ENCODE measurements at regions not wholly inside any gene's neighbourhood (a gene's known extent, or its start where the extent isn't known, plus 50 kb on each side); places are given as distances from the start of the nearest gene placed in this dataset.

GRCh38 chr10:130230036-130230435, 93.8 kb downstream of the GLRX3 start:
- no peak for DNase-seq

GRCh38 chr10:130230611-130231010, 94.4 kb downstream of the GLRX3 start:
- DNase-seq, result no peak

GRCh38 chr10:130231251-130231741, 95.1 kb downstream of the GLRX3 start:
- no peak for DNase-seq

- no peak for DNase-seq
Observed at GRCh38 chr10:130232166-130233034, 96.2 kb downstream of the GLRX3 start.

GRCh38 chr10:130233035-130233360, 96.8 kb downstream of the GLRX3 start:
- no peak for DNase-seq

- no peak for DNase-seq
Observed at GRCh38 chr10:130233426-130233825, 97.2 kb downstream of the GLRX3 start.

GRCh38 chr10:130234171-130234965, 98.2 kb downstream of the GLRX3 start:
- DNase-seq, result no peak

GRCh38 chr10:130236711-130237110, 100.5 kb downstream of the GLRX3 start:
- no peak for DNase-seq

- no peak for DNase-seq
Observed at GRCh38 chr10:130240409-130240808, 104.2 kb downstream of the GLRX3 start.

- DNase-seq, result no peak
Observed at GRCh38 chr10:130242513-130242912, 106.3 kb downstream of the GLRX3 start.

GRCh38 chr10:130243015-130243414, 106.8 kb downstream of the GLRX3 start:
- DNase-seq, result no peak

GRCh38 chr10:130244031-130244927, 108.1 kb downstream of the GLRX3 start:
- DNase-seq, result no peak

- DNase-seq, result no peak
Observed at GRCh38 chr10:130244928-130245495, 108.8 kb downstream of the GLRX3 start.

- DNase-seq, result no peak
Observed at GRCh38 chr10:130246113-130246512, 109.9 kb downstream of the GLRX3 start.

- DNase-seq, result no peak
Observed at GRCh38 chr10:130250127-130250526, 113.9 kb downstream of the GLRX3 start.

GRCh38 chr10:130251766-130252165, 115.6 kb downstream of the GLRX3 start:
- DNase-seq, result no peak

GRCh38 chr10:130254243-130254642, 118.1 kb downstream of the GLRX3 start:
- no peak for DNase-seq

GRCh38 chr10:130254662-130255061, 118.5 kb downstream of the GLRX3 start:
- no peak for DNase-seq

- no peak for DNase-seq
Observed at GRCh38 chr10:130255777-130256176, 119.6 kb downstream of the GLRX3 start.

GRCh38 chr10:130257897-130258296, 121.7 kb downstream of the GLRX3 start:
- DNase-seq, result no peak

GRCh38 chr10:130259380-130259779, 123.2 kb downstream of the GLRX3 start:
- DNase-seq, result no peak

GRCh38 chr10:130261306-130261705, 125.1 kb downstream of the GLRX3 start:
- DNase-seq, result no peak

- no peak for DNase-seq
Observed at GRCh38 chr10:130261766-130262165, 125.6 kb downstream of the GLRX3 start.

All from DMS53 (cell line).